SU-DHL-6 (cell line): ENCODE measurements at regions not wholly inside any gene's neighbourhood (a gene's known extent, or its start where the extent isn't known, plus 50 kb on each side); places are given as distances from the start of the nearest gene placed in this dataset.

Experiments used
- CTCF ChIP-seq: fragments of 200-600 bp; sonication (generic); IDR thresholded peaks from one replicate; pipeline ENCODE4 v1.5.1; 2017; ENCODE audit warnings: antibody characterized with exemption, mild to moderate bottlenecking, low read length, moderate library complexity; ENCODE audit not compliant: insufficient read depth, poor library complexity, severe bottlenecking
- EZH2phosphoT487 ChIP-seq: fragments of 200-600 bp; sonication (generic), shearing (Covaris generic); conservative IDR thresholded peaks from 2 replicates; pipeline ENCODE4 v1.6.1; 2018; ENCODE audit warnings: mild to moderate bottlenecking, antibody characterized with exemption, low read length, moderate library complexity, mixed read lengths

- no peak for TF ChIP-seq CTCF
- TF ChIP-seq EZH2phosphoT487 = no peak
Measured at GRCh38 chr9:108108280-108108851, 618.8 kb upstream of the KLF4 start.
